ENCODE measurements at regions not wholly inside any gene's neighbourhood (a gene's known extent, or its start where the extent isn't known, plus 50 kb on each side); places are given as distances from the start of the nearest gene placed in this dataset.

- no peak for TF ChIP-seq CTCF (IDR thresholded peaks at IDR 0.05; ENCODE audit: extremely low read depth in 1 of 2, insufficient read depth in 1 of 2, low read depth in 1 of 2, low read length in 2 of 2)
- no peak for TF ChIP-seq POLR2A (IDR thresholded peaks at IDR 0.05; ENCODE audit: low read depth, low read length)
- no peak for TF ChIP-seq MAX (IDR thresholded peaks at IDR 0.05; ENCODE audit: insufficient read depth, insufficient read length)
Observed at GRCh38 chr20:24819331-24819965, 129.6 kb upstream of the CST7 start.

Measured in endothelial cell of umbilical vein (primary cell).